ENCODE measurements at regions not wholly inside any gene's neighbourhood (a gene's known extent, or its start where the extent isn't known, plus 50 kb on each side); places are given as distances from the start of the nearest gene placed in this dataset.

DNA sequence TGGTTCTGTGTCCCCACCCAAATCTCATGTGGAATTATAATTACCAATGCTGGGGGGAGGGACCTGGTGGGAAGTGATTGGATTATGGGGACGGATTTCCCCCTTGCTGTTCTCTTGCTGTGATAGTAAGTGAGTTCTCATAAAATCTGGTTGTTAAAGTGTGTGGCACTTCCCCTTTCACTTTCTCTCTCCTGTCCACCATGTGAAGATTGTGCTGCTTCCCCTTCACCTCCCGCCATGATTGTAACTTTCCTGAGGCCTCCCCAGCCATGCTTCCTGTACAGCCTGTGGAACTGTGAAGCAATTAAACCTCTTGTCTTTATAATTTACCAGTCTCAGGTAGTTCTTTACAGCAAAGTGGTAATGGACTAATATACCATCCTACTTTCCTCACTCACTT is 289.6 kb downstream of the EFHB start:
- ChIA-PET CTCF (interaction anchor here (1.2 kb wide), 1 partner anchor 14 kb away, joined by 3 read pairs; no protein-coding TSS in a partner anchor), RAD21 (ENCODE audit: unreplicated experiment) (no interaction called here), POLR2A (no interaction called here), SMC1A (ENCODE audit: uncharacterized antibody, unreplicated experiment) (no interaction called here)
- H3K9me3 ChIP-seq (replicated peaks; ENCODE audit: control insufficient read depth, insufficient read depth, low read length): peaks cover 9% of the 10 kb centered on the region; the same call in 2 of the 3 replicates
- H3K27me3 ChIP-seq (replicated peaks in 1 of 2; ENCODE audit: control insufficient read depth in 2 of 2, insufficient read depth in 2 of 2, low read length in 1 of 2): no peaks in the 10 kb centered on the region
- H3K36me3 ChIP-seq (ENCODE audit: control insufficient read depth in 2 of 2, insufficient read depth in 2 of 2, low read length in 1 of 2): no peaks in the 10 kb centered on the region
- H4K20me1 ChIP-seq (ENCODE audit: control insufficient read depth, insufficient read depth): no peaks in the 10 kb centered on the region
- TF ChIP-seq SPI1 (IDR thresholded peaks at IDR 0.05; ENCODE audit: borderline replicate concordance, insufficient read depth, low read depth, low read length): peak; percentile 83
- TF ChIP-seq SP1 (IDR thresholded peaks at IDR 0.05; ENCODE audit: low read depth, low read length): no peak
- TF ChIP-seq, protein P1, sequence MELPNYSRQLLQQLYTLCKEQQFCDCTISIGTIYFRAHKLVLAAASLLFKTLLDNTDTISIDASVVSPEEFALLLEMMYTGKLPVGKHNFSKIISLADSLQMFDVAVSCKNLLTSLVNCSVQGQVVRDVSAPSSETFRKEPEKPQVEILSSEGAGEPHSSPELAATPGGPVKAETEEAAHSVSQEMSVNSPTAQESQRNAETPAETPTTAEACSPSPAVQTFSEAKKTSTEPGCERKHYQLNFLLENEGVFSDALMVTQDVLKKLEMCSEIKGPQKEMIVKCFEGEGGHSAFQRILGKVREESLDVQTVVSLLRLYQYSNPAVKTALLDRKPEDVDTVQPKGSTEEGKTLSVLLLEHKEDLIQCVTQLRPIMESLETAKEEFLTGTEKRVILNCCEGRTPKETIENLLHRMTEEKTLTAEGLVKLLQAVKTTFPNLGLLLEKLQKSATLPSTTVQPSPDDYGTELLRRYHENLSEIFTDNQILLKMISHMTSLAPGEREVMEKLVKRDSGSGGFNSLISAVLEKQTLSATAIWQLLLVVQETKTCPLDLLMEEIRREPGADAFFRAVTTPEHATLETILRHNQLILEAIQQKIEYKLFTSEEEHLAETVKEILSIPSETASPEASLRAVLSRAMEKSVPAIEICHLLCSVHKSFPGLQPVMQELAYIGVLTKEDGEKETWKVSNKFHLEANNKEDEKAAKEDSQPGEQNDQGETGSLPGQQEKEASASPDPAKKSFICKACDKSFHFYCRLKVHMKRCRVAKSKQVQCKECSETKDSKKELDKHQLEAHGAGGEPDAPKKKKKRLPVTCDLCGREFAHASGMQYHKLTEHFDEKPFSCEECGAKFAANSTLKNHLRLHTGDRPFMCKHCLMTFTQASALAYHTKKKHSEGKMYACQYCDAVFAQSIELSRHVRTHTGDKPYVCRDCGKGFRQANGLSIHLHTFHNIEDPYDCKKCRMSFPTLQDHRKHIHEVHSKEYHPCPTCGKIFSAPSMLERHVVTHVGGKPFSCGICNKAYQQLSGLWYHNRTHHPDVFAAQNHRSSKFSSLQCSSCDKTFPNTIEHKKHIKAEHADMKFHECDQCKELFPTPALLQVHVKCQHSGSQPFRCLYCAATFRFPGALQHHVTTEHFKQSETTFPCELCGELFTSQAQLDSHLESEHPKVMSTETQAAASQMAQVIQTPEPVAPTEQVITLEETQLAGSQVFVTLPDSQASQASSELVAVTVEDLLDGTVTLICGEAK (IDR thresholded peaks at IDR 0.05; ENCODE audit: borderline replicate concordance): no peak
- TF ChIP-seq YY1 (IDR thresholded peaks at IDR 0.05; ENCODE audit: low read depth, low read length): peak; percentile 69
- TF ChIP-seq ETV6 (conservative IDR thresholded peaks at IDR 0.05 in 1 of 2, IDR thresholded peaks at IDR 0.05 in 1 of 2; ENCODE audit: borderline replicate concordance in 1 of 2, low read depth in 1 of 2): peak in 1 of 2 experiments; percentile 50; a peak in 1 of 4 replicates
- intact Hi-C loops (cut with micrococcal nuclease; ENCODE audit: unreplicated experiment) (no loop called here), in situ Hi-C loops (cut with MboI) (no loop called here)
- peaks cover 7% of the 10 kb centered on the region; the same call in 1 of the 2 replicates for H3K4me1 ChIP-seq (ENCODE audit: control insufficient read depth, insufficient read depth, low read length)
- peak; percentile 31 for FAIRE-seq
- peak; percentile 79 for ATAC-seq
- H2AFZ ChIP-seq (ENCODE audit: control insufficient read depth, low read depth, low read length): peak overlapping the region; percentile 58
- 0% methylated on average over 2 of the region's 2 CpGs for WGBS (ENCODE audit: insufficient coverage, insufficient replicate concordance, low lambda C conversion rate, missing lambda C conversion rate)
- peak overlapping the region; percentile 39; the same call in 1 of the 2 replicates for H3K4me2 ChIP-seq (ENCODE audit: control insufficient read depth, insufficient read depth)
- BruUV-seq (replicated peaks): no TSS peak
- no peaks in the 10 kb centered on the region for H3K79me2 ChIP-seq (ENCODE audit: control insufficient read depth, insufficient read depth, low read length)
- peak overlapping the region; percentile 16; the same call in 1 of the 2 replicates for H3K27ac ChIP-seq (ENCODE audit: control insufficient read depth, insufficient read depth)
- H3K9ac ChIP-seq (ENCODE audit: control insufficient read depth, insufficient read depth, low read length): no peak overlapping the region
- DNase-seq (ENCODE audit: low read depth, low spot score): no peak
- H3K4me3 ChIP-seq: no peak overlapping the region
